ENCODE measurements at regions not wholly inside any gene's neighbourhood (a gene's known extent, or its start where the extent isn't known, plus 50 kb on each side); places are given as distances from the start of the nearest gene placed in this dataset.

- no peak for DNase-seq (ENCODE audit: low spot score)
- no peak for TF ChIP-seq CTCF (IDR thresholded peaks at IDR 0.05; ENCODE audit: borderline replicate concordance, control extremely low read depth, extremely low read depth, insufficient read depth, missing control alignments)
- in situ Hi-C loops (cut with MboI; ENCODE audit: low sequenced_read_pairs, unreplicated experiment): no loop called here
Measured at GRCh38 chrX:20456971-20457370, 190.3 kb upstream of the RPS6KA3 start.

GRCh38 chrX:20455001-20455400 lies 188.3 kb upstream of the RPS6KA3 start:
- in situ Hi-C loops (cut with MboI; ENCODE audit: low sequenced_read_pairs, unreplicated experiment): no loop called here
- no peak for DNase-seq (ENCODE audit: low spot score)

GRCh38 chrX:20454117-20454516 lies 187.4 kb upstream of the RPS6KA3 start:
- in situ Hi-C loops (cut with MboI; ENCODE audit: low sequenced_read_pairs, unreplicated experiment): no loop called here
- TF ChIP-seq CTCF (IDR thresholded peaks at IDR 0.05; ENCODE audit: borderline replicate concordance, control extremely low read depth, extremely low read depth, insufficient read depth, missing control alignments): no peak

More at GRCh38 chrX:20455001-20455400, 188.3 kb upstream of the RPS6KA3 start:
- TF ChIP-seq CTCF (IDR thresholded peaks at IDR 0.05; ENCODE audit: borderline replicate concordance, control extremely low read depth, extremely low read depth, insufficient read depth, missing control alignments): no peak

GRCh38 chrX:20452487-20452886 lies 185.8 kb upstream of the RPS6KA3 start:
- in situ Hi-C loops (cut with MboI; ENCODE audit: low sequenced_read_pairs, unreplicated experiment): no loop called here
- no peak for DNase-seq (ENCODE audit: low spot score)
- no peak for TF ChIP-seq CTCF (IDR thresholded peaks at IDR 0.05; ENCODE audit: borderline replicate concordance, control extremely low read depth, extremely low read depth, insufficient read depth, missing control alignments)

More at GRCh38 chrX:20454117-20454516, 187.4 kb upstream of the RPS6KA3 start:
- DNase-seq (ENCODE audit: low spot score): no peak

- in situ Hi-C loops (cut with MboI; ENCODE audit: low sequenced_read_pairs, unreplicated experiment): no loop called here
- DNase-seq (ENCODE audit: low spot score): no peak
- no peak for TF ChIP-seq CTCF (IDR thresholded peaks at IDR 0.05; ENCODE audit: borderline replicate concordance, control extremely low read depth, extremely low read depth, insufficient read depth, missing control alignments)
Measured at GRCh38 chrX:20451929-20452328, 185.2 kb upstream of the RPS6KA3 start.

- in situ Hi-C loops (cut with MboI; ENCODE audit: low sequenced_read_pairs, unreplicated experiment): loop anchor here (10.0 kb wide), 1 partner anchor 200 kb away; no protein-coding TSS in a partner anchor
- no peak for DNase-seq (ENCODE audit: low spot score)
- no peak for TF ChIP-seq CTCF (IDR thresholded peaks at IDR 0.05; ENCODE audit: borderline replicate concordance, control extremely low read depth, extremely low read depth, insufficient read depth, missing control alignments)
Measured at GRCh38 chrX:20445109-20445508, 178.4 kb upstream of the RPS6KA3 start.

- TF ChIP-seq CTCF (IDR thresholded peaks at IDR 0.05; ENCODE audit: borderline replicate concordance, control extremely low read depth, extremely low read depth, insufficient read depth, missing control alignments): peak; percentile 29
- DNase-seq (ENCODE audit: low spot score): peak; percentile 14
- in situ Hi-C loops (cut with MboI; ENCODE audit: low sequenced_read_pairs, unreplicated experiment): loop anchor here (10.0 kb wide), 1 partner anchor 198 kb away; no protein-coding TSS in a partner anchor
Measured at GRCh38 chrX:20442597-20442996, 175.9 kb upstream of the RPS6KA3 start.
